ENCODE measurements at regions not wholly inside any gene's neighbourhood (a gene's known extent, or its start where the extent isn't known, plus 50 kb on each side); places are given as distances from the start of the nearest gene placed in this dataset.

GRCh38 chr11:34570584-34570983, 50.3 kb upstream of the EHF start:
- in situ Hi-C loops (cut with HindIII; ENCODE audit: low pct_unique_long_range_greater_than_20kb, low sequenced_read_pairs) (no loop called here), intact Hi-C loops (cut with micrococcal nuclease; ENCODE audit: unreplicated experiment) (no loop called here)
- Histone ChIP-seq H3K9me3 (ENCODE audit: control insufficient read depth, insufficient read depth, low read depth, low read length) (no peaks in the 10 kb centered on the region), H3K27ac (ENCODE audit: low read length) (no peak overlapping the region), H3K27me3 (ENCODE audit: control insufficient read depth, insufficient read depth, low read length) (peaks cover 22% of the 10 kb centered on the region), H3K36me3 (ENCODE audit: control insufficient read depth, insufficient read depth, low read length) (no peaks in the 10 kb centered on the region), H3K4me3 (ENCODE audit: low read depth in 2 of 2, low read length in 2 of 2) (no peak overlapping the region), H3K4me1 (ENCODE audit: control insufficient read depth, insufficient read depth, low read length) (peaks cover 4% of the 10 kb centered on the region)
- DNase-seq (ENCODE audit: low read depth, low spot score) (no peak), ATAC-seq (peak; percentile 83)
- CTCF ChIA-PET, result interaction anchor here (0.5 kb wide), 1 partner anchor 43 kb away, joined by 6 read pairs; no protein-coding TSS in a partner anchor
- TF ChIP-seq TCF7L2 (IDR thresholded peaks at IDR 0.05; ENCODE audit: low read depth, low read length) (no peak), CTCF (IDR thresholded peaks at IDR 0.05) (no peak), SIN3A (IDR thresholded peaks at IDR 0.05; ENCODE audit: borderline replicate concordance, insufficient read depth, low read depth, low read length) (no peak), REST (IDR thresholded peaks at IDR 0.05; ENCODE audit: insufficient read depth in 1 of 2, low read depth in 2 of 2, low read length in 1 of 2) (no peak), POLR2AphosphoS5 (IDR thresholded peaks at IDR 0.05; ENCODE audit: low read depth, low read length) (no peak)
- POLR2A ChIA-PET, result interaction anchor here (0.6 kb wide), 1 partner anchor 11 kb away, joined by 3 read pairs; no protein-coding TSS in a partner anchor
- BruUV-seq (replicated peaks), result no TSS peak
